Kidney tubule cell (primary cell): ENCODE measurements at regions not wholly inside any gene's neighbourhood (a gene's known extent, or its start where the extent isn't known, plus 50 kb on each side); places are given as distances from the start of the nearest gene placed in this dataset.

Experiments used
- DNase-seq: peaks from one replicate; pipeline ENCODE4 v3.0.0-alpha.2; 2018; ENCODE audit warnings: low spot score

- no peak for DNase-seq
Observed at GRCh38 chr12:66044731-66045130, 85.8 kb downstream of the LLPH start.

GRCh38 chr12:66043035-66043434 lies 87.5 kb downstream of the LLPH start:
- DNase-seq: no peak

DNA sequence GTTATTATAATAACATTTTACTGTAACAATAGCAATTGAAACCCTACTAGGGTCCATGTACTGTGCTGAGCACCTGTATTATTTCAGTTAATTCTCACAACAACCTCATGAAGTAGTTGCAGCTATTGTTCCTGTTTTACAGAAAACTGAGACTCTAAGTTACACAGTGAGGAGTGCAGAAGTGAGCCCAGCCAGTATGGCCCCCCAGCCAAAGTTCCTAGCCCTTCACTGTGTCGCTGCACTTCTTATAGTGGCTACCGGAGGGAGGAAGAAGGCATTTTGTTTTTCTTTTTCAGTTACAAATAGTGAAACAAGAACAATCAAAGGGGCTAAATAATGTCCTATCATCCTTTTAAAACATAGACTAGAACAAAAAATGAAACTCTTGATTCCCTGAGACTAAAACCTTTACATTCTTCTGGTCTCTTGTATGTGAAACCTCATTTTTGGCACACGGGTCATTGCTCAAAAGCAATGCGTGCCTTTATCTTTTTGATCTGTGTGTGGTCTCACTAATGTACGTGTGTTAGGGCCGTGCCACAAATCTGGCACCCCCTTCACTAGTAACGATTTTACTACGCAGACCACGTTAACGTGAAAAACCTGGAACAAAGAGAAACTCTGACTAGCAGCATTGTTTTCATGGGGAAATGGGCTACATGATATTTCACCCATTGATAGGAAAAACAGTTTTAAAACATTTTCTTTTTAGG lies 88.7 kb downstream of the LLPH start:
- no peak for DNase-seq

DNA sequence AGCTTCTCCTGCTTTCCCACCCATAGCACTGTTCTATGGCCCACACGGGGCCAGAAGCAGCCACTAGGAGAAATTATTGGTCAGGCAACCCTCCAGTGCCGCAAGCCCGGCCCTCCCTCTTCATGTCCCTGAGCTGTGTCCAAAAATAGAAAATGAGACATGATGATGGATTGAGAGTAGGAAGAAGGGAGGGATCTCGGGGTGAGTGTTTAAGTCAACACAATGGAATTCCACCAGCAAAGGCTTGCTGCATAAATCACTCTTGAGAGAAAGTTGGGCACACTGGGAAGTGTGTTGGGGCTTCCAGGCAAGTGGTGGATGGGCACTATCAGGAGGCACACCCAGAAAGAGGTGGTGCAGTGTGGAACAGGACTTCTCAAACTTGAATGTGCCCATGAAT lies 94.2 kb downstream of the LLPH start:
- peak; percentile 98 for DNase-seq

- DNase-seq: peak; percentile 59
Observed at GRCh38 chr12:66035288-66035966, 95.1 kb downstream of the LLPH start.

- no peak for DNase-seq
Observed at GRCh38 chr12:66033151-66033550, 97.4 kb downstream of the LLPH start.

DNA sequence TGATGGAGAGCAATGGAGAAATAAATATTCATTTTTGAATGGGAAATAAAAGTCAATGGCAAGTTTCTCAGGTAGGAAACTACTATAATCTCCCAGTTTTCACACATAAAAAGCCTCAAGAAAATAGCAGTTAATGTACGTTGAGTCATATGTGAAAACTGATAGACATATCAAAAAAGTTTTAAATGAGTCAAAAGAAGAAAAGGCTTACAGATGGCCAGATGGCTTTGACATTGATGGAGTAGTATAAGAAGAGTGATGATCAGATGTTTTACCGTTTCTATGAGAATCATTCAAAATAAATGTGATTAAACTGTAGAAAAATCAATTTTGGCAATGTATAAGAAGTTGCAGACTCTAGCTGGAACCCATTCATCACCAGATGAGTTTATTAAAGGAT lies 97.8 kb downstream of the LLPH start:
- no peak for DNase-seq

- DNase-seq: no peak
Observed at GRCh38 chr12:66030217-66030781, 100.3 kb downstream of the LLPH start.

- DNase-seq: no peak
Observed at GRCh38 chr12:66028390-66028789, 102.2 kb downstream of the LLPH start.

DNA sequence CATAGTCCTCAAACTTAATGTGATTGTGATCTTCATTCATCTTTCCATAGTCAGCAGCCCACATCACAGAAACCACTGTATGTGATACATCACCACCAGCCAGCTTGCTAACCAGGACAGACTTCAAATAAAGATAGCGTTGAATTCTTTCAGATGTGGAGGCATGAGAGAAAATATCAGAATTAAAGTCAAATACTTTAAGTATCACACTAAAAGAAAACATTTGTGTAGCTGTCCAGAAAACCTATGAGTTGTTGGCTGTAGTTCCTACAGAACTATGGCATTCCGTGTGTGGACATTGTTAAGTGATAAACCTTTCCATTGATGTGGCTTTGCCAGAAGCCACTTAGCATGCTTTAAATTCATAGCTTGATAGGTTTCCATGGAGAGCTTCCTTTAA lies 105.1 kb downstream of the LLPH start:
- no peak for DNase-seq

DNA sequence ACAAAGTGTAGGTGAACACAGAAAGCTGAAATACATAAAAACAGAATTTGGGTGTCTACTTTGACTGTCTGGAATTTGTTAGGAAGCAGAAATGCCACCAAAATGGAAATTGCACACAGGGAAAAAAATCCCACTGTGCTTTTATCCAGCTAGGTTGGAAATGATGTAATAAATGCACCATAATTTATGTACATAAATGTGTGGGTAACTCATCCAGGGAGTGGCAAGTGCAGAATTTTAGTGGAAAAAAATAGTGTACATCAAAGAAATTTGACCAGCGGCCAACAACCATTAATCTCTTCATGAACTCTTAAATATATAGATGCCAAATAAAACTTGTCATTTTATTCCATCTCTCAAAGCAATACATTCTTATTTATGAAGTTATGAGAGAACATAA lies 105.6 kb downstream of the LLPH start:
- no peak for DNase-seq

DNA sequence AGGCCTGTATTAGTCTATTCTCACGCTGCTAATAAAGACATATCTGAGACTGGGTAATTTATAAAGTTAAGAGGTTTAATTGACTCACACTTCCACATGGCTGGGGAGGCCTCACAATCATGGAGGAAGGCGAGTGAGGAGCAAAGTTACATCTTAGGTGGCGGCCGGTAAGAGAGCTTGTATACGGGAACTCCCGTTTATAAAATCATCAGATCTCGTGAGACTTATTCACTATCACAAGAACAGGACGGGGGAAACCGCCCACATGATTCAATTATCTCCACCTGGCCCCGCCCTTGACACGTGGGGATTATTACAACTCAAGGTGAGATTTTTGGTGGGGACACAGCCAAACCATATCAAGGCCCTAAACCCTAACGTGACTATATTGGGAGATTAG lies 110.1 kb downstream of the LLPH start:
- no peak for DNase-seq

DNA sequence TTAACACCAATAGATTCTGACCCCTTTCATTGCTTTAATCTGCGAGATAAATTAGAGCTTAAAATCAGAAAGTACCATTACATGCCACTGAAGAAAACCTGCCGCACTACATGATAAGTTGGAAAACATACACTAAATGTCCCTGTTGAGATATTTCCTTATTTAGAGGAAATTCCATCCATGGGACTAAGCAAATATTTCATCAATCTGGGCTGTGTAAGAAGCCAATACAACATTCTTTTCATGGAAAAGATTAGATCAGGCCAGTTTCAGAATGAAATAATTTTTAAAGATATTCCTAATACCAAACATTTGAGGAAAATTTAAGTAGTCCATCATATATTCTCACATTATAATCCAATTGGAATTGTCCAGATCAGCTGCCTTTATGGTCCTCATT lies 112.8 kb downstream of the LLPH start:
- DNase-seq: no peak
